Right hindlimb (tissue), 1 donor: ENCODE measurements at regions not wholly inside any gene's neighbourhood (a gene's known extent, or its start where the extent isn't known, plus 50 kb on each side); places are given as distances from the start of the nearest gene placed in this dataset.
"Not testable (repeated sequence)": the region's sequence is repeated elsewhere in the genome, so short reads cannot be mapped to it uniquely, and the experiment has no call there.

Experiments used
- DNase-seq: peaks from one replicate; pipeline ENCODE4 v3.0.0-alpha.2; 2018

- DNase-seq = no peak
These were observed 325.9 kb upstream of the LRFN5 start for GRCh38 chr14:41280745-41281144.

DNA sequence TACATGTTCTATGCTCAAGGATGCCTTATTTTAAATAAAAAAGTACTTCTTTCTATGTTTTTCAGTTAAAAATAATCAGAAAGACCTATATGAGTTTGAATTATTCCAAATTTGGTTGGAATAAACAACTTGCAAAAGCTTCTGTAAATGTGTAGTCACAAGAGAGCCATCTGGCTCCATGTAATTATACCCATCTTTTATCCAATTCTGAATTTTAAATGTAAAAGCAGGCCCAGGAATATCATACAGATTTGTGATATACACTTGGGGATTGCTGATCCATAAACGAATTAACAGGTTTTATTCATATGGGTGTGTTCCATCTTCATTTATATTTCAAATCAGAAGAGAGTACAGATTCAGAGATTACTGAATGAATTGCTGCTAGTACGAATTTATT is 329.2 kb upstream of the LRFN5 start:
- no peak for DNase-seq

DNA sequence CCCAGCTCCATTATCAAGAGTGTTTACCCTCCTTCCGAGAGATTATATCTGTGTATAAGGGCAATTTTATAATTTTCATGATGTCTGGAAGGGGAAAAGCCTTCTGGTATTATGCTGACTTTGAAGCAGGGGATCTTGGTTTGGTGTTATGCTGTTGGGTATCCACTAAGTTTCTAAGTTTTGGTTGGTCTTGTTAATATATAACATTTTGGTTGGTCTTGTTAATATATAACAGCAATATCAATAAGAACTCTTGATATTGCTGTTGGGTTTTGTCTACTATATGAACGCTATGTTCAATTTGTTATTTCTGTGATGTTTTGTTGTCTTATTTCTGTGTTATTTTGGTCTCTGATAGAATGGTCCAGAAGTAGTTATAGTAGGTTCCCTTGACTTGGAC is 349.2 kb upstream of the LRFN5 start:
- DNase-seq = no peak

DNA sequence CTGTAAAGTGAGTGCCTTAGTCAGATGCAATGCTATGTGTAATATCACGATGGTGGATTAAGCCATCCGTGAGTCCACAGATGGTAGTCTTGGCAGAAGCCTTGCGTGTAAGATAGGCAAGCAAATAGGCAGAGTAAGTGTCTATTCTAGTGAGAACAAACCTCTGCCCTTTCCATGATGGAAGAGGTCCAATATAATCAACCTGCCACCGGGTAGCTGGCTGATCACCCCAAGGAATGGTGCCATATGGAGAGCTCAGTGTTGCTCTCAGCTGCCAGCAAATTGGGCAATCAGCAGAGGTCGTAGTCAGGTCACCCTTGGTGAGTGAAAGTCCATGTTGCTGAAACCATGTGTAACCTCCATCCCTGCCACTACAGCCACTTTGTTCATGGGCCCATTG is 371.2 kb upstream of the LRFN5 start:
- no peak for DNase-seq

GRCh38 chr14:41230683-41231082 is 376.0 kb upstream of the LRFN5 start:
- no peak for DNase-seq

GRCh38 chr14:41229824-41230223 is 376.9 kb upstream of the LRFN5 start:
- no peak for DNase-seq

DNA sequence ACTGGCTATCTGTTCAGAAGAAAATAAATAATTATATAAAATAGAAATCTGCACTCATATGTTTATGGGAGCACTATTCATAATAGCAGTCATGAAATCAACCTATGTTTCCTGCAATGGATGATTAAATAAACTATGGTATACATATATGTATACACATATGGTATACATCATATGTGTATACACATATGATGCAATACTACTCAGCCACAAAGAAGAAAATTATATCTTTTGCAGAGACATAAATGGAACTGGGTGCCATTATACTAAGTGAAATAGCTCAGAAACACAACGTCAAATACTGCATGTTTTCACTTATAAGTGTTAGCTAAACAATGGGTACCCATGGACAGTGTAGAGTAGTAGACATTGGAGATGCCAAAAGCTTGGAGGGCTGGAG is 381.2 kb upstream of the LRFN5 start:
- DNase-seq = no peak

- no peak for DNase-seq
These were observed 384.1 kb upstream of the LRFN5 start for GRCh38 chr14:41222581-41222980.

- DNase-seq = not testable (repeated sequence)
These were observed 391.7 kb upstream of the LRFN5 start for GRCh38 chr14:41214978-41215377.

DNA sequence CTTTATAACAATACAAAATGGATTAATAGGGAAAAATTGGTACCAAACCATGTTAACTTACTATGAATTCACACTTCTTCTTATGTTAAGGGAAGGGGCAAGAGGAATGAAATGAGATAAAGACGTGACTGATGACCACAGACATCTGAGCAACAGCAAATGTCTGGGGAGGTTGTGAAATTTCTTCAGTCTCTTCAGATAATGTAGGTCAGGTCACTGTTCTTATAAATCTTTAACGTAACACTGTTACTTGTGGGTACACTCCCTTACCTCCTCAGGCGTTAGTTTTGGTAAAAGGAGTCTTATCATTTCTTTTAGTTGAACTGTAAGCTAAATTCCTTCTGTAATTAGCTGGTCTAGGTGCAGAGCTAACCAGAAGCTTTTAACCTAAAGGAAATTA is 405.0 kb upstream of the LRFN5 start:
- DNase-seq = no peak

DNA sequence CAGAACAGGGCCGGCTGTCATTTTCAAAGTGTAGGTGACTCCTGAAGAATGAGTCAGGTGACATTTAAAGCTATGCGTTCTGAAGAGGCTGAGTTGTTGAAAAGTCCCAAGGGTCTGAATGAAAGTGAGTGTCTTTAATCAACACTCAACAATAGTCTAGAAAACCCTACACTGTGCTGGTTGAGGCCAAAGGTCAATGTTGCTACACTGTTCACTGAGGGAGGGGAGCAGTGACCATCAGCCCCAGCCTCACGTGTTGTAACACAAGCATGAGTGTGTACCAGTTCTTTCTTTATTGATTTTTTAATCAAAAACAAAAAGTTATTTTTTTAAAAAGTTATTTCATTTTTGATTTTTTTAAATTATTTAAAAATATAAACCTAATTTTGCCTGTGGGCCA is 418.8 kb upstream of the LRFN5 start:
- no peak for DNase-seq

GRCh38 chr14:41171045-41171444 is 435.6 kb upstream of the LRFN5 start:
- no peak for DNase-seq

- DNase-seq = no peak
These were observed 439.6 kb upstream of the LRFN5 start for GRCh38 chr14:41167040-41167439.

GRCh38 chr14:41154143-41154807 is 452.4 kb upstream of the LRFN5 start:
- DNase-seq = no peak

- DNase-seq = no peak
These were observed 460.3 kb upstream of the LRFN5 start for GRCh38 chr14:41146391-41146790.

GRCh38 chr14:41144370-41144769 is 462.3 kb upstream of the LRFN5 start:
- no peak for DNase-seq

DNA sequence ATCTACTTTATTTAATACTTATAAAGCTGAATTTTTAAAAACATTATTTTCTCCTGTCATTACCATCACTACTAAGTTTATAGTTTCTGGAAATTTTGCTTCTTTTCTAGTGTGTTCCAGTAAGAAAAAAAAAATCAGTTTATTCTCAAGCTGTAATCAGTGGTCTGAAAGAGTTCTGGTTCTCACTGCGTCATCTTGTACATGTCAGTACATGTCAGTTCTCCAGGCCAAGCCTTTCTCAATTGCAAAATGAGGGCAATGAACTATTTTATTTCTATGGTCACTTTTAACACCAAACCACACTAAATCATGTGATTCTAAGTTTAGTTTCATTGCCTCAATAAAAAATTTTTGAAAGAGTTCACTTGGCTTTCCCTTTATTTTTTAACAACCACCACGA is 468.9 kb upstream of the LRFN5 start:
- no peak for DNase-seq

DNA sequence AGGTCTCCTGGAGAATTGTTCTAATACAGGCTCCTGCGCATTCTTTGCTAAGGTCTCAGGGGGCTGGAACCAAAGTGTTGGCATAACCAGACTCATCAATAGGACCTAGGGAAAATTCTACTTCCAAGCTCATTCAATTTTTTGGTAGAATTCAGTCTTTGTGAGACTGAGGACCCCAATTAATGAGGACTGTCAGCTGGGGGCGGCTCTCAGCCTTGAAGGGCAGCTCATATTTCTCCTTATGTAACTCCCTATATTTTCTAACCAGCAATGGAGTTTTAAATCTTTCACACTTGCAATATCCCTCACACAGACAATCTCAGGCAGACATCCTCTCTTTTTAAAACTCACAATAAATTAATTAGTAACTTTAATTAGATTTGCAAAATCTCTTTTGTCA is 476.4 kb upstream of the LRFN5 start:
- DNase-seq = no peak

GRCh38 chr14:41120402-41120801 is 486.3 kb upstream of the LRFN5 start:
- no peak for DNase-seq

GRCh38 chr14:41096131-41096530 is 510.5 kb upstream of the LRFN5 start:
- DNase-seq = no peak

- no peak for DNase-seq
These were observed 519.6 kb upstream of the LRFN5 start for GRCh38 chr14:41087056-41087455.

GRCh38 chr14:41073544-41073943 is 533.1 kb upstream of the LRFN5 start:
- no peak for DNase-seq

DNA sequence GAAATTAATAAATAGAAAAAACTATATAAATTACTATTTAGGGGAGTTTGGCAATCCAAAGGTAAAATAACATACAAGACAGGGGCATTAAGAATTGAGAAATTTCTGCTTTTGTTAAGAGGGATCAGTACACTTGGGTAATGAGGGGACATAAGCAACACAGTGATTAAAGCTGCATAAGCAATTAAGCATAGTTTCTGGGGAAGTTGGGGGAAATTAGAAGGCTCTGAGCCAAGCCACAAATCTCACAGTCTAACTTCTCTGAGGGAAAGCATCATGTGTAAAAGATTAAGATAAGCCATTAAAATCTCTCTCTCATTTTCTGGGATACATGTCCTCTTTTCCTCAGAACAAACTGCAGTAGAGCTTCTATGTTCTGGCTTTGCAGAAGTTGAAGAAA is 533.9 kb upstream of the LRFN5 start:
- no peak for DNase-seq

DNA sequence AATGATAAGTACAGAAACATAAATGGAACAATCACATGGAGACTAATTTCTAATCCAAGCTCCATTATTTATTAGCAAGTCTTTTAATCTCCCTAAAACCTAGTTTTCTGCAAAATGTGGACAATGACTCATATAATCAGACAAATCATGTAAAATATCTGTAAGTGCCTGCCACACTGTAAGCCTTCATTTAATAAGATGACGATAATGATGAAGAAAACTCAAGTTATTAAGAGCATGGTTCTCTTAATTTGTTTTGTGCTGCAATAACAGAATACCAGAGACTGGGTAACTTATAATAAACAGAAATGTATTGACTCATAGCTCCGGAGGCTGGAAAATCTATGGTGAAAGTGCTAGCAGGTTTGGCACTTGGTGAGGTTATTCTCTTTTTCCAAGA is 535.3 kb upstream of the LRFN5 start:
- no peak for DNase-seq

DNA sequence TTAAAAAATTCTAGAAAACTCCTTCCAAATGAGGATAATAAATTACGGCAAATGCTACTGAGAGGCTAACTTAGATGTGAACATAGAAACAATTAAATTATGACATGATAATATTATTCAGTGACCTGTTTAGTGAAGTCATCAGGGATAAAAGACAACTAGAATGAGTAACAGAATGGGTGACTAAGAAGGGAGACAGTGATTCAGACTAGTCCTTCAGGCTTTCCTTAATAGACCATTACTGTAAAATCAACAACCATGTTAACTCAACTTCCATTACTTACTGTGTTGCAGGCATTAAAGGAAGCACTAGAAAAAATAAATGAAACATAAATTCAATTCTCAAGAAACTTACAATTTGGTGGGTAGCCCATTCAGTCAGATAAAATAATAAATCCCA is 543.9 kb upstream of the LRFN5 start:
- DNase-seq = no peak

GRCh38 chr14:41055589-41055988 is 551.1 kb upstream of the LRFN5 start:
- DNase-seq = no peak
